GM19467 (cell line): ENCODE measurements at regions not wholly inside any gene's neighbourhood (a gene's known extent, or its start where the extent isn't known, plus 50 kb on each side); places are given as distances from the start of the nearest gene placed in this dataset.
A peak's percentile ranks its signal among the peaks of the same experiment; 100 is the strongest.

Experiments used
- ATAC-seq: cut with Tn5 transposase; IDR thresholded peaks from one replicate; pipeline ENCODE4 v1.9.1; 2021; ENCODE audit warnings: mild to moderate bottlenecking, moderate library complexity; ENCODE audit not compliant: unreplicated experiment

- ATAC-seq: no peak
These were observed 169.1 kb downstream of the GUCY2F start for GRCh38 chrX:109312757-109313156.

- no peak for ATAC-seq
These were observed 171.9 kb downstream of the GUCY2F start for GRCh38 chrX:109310031-109310430.

DNA sequence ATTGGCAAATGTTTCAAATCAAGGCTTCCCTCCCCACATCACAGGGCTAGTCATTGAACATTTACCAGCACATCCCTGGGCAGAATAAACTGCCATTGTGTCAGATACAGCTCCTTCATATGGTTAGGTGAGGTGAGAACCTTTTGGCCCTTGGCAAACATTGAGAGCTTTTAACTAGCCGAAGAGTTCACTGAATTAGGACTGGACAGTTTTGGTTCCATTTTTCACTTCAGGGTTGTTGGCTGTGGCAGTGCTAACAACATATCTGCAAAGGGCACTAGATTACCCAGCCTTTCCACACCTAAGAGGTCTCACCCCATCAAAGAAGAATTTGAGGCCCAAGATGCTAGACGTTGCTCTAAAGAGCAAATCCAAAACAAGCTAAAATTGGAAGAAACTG, 180.7 kb downstream of the GUCY2F start:
- ATAC-seq: no peak

- no peak for ATAC-seq
These were observed 181.5 kb downstream of the GUCY2F start for GRCh38 chrX:109300415-109300814.

DNA sequence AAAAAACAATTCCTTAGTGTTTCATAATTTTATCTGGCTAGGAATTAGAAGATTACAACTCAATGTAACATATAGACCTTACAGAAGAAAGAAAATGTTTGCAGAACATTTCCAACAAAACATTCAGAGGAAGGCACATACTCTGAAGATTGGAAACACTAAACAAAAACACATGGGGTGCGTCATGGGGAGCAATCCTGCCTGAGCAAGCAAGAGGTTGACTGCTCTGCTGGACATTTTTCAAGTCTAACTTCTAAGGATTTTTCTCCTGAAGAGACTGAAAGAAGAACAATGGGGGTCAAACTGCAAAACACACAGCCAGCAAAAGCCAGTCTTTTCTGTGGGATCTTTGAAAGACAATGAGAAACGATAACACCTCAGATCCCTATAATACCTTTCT, 182.8 kb downstream of the GUCY2F start:
- ATAC-seq: no peak

- ATAC-seq: no peak
These were observed 187.6 kb downstream of the GUCY2F start for GRCh38 chrX:109294097-109294814.

DNA sequence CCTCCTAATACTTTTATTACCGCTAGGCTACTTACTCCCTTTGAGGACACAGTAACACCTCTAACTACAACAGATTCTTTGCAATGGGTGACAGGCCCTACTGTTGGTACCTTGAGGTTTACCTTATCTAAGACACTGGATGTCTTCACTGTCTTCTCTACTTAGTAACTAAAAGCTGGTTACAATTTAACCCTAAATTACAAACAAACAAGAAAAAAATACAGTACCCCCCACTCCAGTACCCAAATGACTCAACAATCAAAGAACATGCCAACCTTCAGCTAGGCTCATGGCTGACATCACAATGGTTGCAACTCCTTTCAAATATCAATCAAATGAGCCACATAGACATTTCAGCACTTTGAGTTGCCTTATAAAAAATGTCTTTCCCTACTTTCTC, 198.0 kb downstream of the GUCY2F start:
- ATAC-seq: no peak

DNA sequence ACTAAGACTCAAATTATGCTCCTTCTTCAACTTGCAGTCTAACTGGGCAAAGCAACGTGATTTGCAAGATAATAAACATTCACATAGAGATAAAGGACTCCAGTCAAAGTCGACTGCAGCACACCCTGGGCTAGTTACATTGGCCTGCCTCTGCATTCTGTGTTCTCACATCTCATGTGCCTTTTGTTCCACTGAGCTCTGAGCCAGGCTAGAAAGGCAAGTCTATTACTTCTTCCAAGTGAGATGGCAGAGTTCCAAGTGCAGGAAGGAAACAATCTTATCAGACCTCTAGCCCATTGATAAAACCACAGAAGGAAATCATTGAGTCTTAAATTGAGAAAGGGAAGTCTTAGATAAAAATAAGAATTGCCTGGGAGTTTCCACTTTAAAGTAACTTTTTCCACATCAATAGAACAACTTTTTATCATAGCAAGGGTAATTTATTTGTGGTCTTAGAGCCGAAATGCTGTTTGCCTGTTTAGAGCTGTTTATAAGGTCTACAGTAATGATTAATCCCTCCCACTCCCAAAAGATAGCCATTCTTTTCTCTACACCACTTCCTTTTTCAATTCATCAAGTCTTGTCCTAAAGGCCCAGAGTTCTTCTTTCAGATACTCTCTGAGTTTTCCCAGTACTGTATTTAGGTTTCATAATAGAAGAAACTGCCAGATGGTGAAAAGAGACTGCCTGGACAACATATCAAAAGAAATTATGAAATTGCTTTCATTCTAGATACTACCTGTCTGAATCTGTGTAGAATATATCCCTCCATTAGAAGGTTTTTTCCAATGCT, 200.2 kb downstream of the GUCY2F start:
- ATAC-seq: peak; percentile 75

DNA sequence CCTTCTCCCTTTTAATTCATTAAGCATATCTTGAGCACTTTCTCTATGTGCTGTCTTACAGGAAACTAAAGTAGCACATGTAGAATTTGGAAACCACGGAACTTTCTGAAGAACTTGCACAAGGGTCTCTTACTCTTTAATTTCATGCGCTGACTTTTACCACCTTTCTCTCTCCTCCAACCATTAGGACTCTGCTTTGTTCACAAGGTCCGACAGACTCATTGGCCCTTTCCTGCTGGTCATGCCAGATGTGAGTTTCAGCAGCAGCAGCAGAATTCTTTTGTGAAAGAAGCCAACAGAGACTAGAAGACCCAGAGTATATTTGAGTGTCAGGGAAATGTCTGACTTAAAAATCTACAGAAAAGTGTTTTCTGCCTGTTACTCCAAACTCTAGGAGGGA, 207.1 kb downstream of the GUCY2F start:
- ATAC-seq: no peak

DNA sequence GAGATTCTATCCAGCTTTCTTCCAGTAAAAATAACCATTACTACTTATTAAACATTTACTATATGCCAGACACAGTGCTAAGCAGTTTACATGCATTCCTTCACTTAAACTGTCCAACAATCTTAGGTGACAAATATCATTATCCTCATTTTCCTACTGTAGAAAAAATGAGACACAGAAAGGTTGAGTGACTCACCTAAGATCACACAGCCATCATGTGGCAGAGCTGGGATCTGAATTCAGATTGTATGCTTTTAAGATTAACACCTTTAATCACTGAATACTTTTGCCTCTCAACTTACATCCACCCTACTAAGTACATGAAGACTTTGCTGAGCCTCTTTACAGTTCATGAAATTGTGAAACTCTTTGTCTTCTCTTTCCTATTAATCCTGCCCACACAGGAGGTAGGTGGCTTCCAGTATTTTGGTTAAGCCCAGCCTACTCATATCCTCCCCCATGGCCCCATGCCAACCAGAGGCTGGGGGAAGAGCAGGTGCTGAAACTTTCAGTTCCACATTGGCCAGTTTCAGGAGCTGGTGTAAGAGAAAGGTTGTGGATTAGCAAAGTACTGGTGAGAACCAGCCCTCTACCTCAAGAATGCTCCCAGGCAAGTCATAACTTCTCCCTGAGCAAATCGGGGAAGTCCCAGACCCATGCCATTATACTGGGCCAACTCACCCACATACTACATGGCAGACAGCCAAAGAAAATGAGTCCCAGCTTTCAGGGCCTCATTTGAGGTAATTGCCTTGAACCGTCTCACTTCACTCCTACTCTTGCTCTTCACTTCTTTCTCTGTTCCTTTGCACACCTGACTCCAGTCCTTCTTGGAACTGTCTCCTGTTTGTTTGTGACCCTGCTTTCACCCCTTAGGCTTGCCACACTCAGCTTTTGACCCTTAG, 211.1 kb downstream of the GUCY2F start:
- ATAC-seq: peak; percentile 97

DNA sequence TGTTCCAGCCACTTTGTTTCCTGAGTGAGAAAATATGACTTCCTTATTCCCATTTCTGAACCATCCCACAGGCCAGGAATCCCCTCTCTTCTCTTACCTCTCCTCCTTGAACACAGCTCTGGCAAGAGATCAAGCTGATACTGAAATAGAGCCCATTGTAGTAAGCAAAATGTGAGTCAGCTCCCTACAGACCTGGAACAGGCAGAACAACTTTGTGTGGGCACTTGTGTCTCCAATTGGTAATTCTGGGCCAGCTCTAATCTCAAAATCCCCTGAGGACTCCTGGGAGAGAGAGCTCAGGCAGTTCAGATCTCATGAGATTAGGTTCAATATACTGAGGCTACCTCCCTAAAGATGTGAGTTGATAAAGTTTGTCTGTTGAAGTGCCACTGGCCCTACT, 213.5 kb downstream of the GUCY2F start:
- no peak for ATAC-seq

GRCh38 chrX:109266034-109266433, 215.9 kb downstream of the GUCY2F start:
- ATAC-seq: no peak

- ATAC-seq: no peak
These were observed 217.0 kb downstream of the GUCY2F start for GRCh38 chrX:109264878-109265277.

- ATAC-seq: no peak
These were observed 220.6 kb downstream of the GUCY2F start for GRCh38 chrX:109261279-109261678.

GRCh38 chrX:109252789-109253188, 229.1 kb downstream of the GUCY2F start:
- ATAC-seq: no peak

GRCh38 chrX:109218761-109219160, 263.1 kb downstream of the GUCY2F start:
- ATAC-seq: no peak

DNA sequence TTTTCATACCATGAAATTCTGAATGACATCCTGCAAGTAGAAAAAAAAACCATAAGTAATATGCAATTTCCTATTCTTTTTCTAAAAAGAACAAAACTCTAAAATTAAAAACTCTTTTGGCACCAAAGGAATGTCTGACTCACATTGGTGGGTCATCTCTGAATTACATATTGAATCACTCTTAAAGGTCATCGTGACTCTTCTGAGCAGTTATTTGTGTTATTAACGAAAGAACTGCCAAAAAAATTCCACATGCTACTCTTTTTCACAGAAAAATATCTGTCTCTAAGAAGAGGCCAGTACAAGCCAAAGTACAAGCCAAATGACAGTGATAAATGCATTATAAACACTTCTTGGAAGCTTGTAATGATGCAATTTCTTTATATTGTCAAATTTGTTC, 282.2 kb downstream of the GUCY2F start:
- no peak for ATAC-seq

DNA sequence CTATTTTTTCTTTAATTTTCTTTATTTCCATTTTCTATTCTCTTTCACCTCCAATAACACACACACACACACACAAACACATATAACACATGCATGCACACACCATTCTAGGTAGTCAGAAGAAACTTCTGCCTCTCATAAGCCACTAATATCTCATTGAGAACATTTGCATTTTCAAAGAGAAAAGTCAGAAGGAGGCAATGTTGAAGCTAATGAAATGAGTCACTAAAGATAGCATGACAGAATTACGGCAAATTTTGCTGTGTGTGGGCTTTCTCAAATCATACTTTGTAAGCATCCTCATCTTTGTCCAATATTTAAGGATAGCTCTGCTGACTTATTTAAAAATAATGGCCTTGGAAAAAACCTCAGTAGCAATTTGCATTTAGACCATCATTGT, 291.3 kb downstream of the GUCY2F start:
- no peak for ATAC-seq

- peak; percentile 78 for ATAC-seq
These were observed 294.3 kb downstream of the GUCY2F start for GRCh38 chrX:109187473-109188168.

DNA sequence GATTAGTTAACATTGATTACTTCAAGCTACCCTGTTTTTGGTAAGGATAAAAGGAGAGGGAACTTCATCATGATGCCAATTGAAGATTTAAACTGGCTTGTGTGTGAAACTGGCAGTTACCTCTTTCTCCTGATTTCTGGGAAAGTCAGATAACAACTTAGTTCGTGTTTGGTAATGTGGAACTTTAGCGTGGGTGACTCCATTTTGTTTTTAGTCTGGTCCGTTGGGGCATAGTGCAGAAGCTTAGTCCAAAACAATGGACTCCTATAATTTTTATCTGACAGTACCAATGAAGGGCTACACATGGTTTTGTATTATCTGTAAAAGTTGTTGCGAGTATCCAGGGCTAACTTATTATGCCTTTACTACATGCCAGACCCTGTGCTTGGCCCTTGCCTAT, 294.9 kb downstream of the GUCY2F start:
- ATAC-seq: no peak
